ENCODE measurements at regions not wholly inside any gene's neighbourhood (a gene's known extent, or its start where the extent isn't known, plus 50 kb on each side); places are given as distances from the start of the nearest gene placed in this dataset.

DNA sequence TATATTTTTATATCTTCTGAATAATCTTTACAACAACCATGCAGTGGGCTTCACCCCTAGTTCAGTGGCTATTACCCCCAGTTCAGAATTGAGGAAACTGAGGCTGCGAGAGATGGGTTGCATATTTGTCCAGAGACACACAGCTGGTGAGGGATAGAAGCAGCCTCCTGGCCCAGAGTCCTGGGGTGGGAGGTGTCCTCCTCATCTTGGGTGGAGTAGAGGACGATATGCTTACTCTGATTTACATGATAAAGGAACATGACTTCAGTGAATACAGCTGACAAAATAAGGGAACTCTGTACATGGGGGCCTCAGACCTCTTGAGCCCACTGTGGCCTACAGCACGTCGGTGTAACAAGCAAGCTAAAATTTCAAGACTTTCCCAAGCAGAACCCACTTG lies 214.7 kb downstream of the FBXO15 start:
- DNase-seq (ENCODE audit: low read depth, low spot score) = no peak
- no peak overlapping the region for H3K4me3 ChIP-seq (ENCODE audit: low read length)

DNA sequence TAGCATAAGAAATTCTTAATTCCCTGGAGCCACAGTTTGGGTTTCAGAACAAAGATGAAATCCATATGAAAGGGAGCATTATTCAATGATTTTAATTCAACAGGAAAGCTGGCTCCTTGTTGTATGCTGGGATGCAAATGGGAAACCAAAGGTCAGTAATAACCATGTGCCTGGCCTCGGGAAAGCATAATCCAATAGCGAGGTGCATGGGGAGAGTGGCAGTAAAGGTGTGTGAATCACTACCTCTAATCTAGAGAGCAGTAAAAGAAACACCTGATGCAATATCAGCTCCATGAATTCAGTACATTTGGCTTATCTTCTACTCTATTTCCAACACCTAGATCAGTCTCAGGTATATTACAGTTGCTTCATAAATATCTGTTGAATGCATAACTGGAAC lies 220.1 kb downstream of the FBXO15 start:
- no peak for DNase-seq (ENCODE audit: low read depth, low spot score)
- no peak overlapping the region for H3K4me3 ChIP-seq (ENCODE audit: low read length)

DNA sequence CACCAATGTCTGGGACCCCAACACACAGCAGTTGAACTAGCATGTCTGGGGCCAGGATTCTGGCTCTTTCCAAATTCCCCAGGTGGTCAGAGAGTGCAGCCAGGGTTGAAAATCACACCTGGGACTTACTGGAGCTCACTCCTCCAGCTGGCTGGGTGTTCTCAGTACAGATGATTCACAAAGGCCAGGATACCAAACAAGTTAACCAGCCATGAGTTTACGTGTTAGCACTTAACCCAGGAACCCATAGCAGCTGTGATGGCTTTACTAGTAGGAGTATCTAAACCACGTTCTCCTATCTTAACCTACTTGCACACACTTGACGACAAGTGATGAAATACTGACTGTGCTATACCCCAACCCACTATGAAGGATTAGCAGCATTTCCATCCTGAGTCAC lies 222.8 kb downstream of the FBXO15 start:
- no peak overlapping the region for H3K4me3 ChIP-seq (ENCODE audit: low read length)
- DNase-seq (ENCODE audit: low read depth, low spot score) = no peak

DNA sequence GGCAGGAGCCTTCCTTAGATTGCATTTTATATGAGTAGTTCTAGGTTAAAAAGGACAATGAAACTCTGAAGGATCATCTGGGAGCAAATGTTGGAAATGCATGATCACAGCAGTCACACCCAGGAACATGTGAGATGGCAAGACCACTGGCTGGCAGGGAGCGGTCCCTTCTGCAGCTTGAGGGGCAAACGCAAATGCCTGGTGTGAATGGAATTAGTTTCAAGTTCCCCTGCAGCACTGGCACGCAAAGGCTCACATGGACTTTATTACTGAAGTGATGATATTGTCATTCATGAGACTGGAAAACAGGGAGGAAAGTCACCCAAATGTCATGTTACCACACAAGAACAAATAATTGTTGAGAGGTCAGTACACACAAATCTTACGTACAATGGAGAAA lies 223.3 kb downstream of the FBXO15 start:
- H3K4me3 ChIP-seq (ENCODE audit: low read length) = no peak overlapping the region
- DNase-seq (ENCODE audit: low read depth, low spot score) = no peak

DNA sequence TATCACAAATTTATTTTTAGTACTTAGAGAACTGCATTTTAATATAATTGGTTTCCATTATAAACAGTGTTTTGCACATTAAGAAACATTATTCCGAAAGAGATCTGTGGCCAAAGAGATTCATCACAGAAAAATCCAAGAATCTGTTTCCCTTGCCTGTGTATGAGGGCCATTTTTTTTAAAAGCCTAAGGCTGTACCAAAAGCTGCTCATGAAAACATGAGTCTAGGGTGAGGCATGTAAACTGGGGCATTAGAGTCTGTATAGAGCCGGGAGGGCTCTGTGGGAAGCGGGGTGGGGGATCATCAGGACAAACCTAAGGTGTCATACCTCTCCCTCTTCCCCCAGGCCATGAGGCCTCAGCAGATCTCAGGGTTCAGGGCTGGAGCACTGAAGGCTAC lies 223.8 kb downstream of the FBXO15 start:
- DNase-seq (ENCODE audit: low read depth, low spot score) = no peak
- no peak overlapping the region for H3K4me3 ChIP-seq (ENCODE audit: low read length)

DNA sequence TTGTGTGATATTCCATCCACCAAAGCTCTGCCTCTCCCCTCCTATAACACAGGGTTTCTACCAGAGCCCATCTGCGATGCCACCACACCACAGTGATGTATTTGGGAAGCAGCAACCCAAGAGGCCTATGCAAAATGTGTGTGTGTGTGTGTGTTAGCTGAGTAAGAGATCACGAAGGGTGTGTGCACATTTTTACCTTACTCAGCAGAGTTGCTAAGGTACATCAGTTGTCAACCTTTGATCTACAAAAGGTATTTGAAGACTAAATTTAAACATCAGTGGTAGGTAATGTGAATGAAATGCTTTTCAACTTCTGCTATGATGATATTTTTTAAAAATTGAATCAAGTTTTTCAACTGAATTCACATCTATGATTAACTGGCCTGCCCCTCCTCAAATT lies 227.6 kb downstream of the FBXO15 start:
- H3K4me3 ChIP-seq (ENCODE audit: low read length) = no peak overlapping the region
- DNase-seq (ENCODE audit: low read depth, low spot score) = no peak

DNA sequence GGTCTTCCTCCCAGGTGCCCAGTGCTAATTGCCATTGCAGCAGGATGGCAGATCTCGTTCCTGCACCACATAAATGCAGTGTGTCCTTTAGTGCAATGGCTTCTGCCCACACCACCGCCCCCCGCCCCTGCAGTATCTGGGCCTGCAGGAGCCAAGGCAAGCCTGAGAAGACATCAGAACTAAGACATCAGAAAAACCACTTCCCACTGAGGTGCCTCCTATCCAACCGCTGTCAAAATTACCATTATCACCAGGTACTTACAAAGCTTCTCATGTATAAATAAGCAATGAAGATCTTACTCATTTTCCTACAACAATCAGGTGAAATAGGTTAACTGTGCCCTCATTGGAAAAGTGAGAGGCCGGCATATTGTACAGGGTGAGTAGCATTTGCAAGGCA lies 228.8 kb downstream of the FBXO15 start:
- no peak overlapping the region for H3K4me3 ChIP-seq (ENCODE audit: low read length)
- peak; percentile 78 for DNase-seq (ENCODE audit: low read depth, low spot score)

DNA sequence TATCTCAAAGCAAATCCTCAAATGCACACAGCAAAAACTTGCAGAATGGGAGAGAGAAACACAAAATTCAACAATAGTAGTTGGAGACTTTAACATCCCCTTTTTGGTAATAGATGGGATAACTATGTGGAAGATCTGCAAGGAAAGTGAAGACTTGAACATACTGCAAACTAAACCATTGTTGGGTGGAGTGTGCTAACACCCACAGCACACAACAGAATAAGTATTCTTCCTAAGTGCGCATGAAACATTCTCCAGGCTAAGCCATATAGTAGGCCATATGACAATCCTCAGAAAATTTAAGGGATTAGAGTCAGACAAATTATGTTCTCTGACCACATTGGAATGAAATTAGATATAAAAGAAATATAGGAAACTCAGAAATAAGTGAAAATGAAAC lies 230.6 kb downstream of the FBXO15 start:
- H3K4me3 ChIP-seq (ENCODE audit: low read length) = no peak overlapping the region

DNA sequence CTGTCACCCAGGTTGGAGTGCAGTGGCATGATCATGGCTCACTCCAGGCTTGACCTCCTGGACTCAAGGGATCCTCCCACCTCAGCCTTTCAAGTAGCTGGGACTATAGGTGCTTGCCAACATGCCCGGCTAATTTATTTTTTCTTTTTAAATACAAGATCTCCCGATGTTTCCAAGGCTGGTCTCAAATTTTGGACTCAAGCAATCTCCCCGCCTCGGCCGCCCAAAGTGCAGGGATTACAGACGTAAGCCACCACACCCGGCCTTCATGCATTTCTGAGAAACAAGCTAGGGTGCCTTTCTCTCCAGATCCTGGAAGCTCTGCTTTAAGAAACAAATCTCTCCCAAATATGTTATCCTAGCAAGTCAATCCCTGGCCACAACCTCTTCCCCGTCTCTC lies 234.1 kb downstream of the FBXO15 start:
- no peak overlapping the region for H3K4me3 ChIP-seq (ENCODE audit: low read length)
- DNase-seq (ENCODE audit: low read depth, low spot score) = no peak

More for the DNA sequence above, 230.6 kb downstream of the FBXO15 start:
- DNase-seq (ENCODE audit: low read depth, low spot score) = no peak

DNA sequence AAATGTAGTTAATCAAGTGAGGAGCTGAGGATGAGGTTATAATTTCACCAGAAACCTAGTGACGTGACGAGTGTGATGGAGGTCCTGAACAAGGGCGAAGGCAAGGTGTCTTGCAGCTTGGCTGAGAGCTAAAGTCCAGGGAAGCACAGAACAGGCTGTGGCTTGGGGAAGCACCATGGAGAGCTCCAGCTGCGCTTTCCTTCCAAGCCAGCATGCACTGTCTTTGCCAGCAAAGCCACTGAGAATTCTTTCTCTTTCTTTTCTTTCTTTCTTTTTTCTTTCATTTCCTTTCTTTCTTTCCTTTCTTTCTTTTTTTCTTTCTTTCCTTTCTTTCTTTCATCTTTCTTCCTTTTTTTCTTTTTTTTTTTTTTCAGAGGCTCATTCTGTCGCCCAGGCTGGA lies 239.3 kb downstream of the FBXO15 start:
- no peak for DNase-seq (ENCODE audit: low read depth, low spot score)
- no peak overlapping the region for H3K4me3 ChIP-seq (ENCODE audit: low read length)

DNA sequence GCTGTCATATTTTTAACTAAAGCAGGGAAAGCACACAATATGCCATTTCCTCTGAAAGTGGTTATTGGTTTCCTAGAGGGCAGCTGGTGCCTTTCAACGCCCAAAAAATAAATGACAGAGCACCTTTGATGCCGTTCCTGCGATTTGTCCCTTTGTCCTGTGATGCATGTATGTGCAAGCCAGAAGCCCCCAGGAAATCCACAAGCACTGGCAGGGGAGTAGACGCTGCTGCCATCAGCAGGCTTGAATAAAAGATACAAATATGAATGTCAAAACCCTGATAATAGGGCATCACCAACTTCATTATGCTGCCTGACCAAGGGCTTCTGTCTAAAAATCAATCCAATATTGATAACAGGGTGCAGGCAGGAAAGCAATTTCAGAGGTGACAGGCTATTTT lies 246.1 kb downstream of the FBXO15 start:
- H3K4me3 ChIP-seq (ENCODE audit: low read length) = no peak overlapping the region
- DNase-seq (ENCODE audit: low read depth, low spot score) = no peak

DNA sequence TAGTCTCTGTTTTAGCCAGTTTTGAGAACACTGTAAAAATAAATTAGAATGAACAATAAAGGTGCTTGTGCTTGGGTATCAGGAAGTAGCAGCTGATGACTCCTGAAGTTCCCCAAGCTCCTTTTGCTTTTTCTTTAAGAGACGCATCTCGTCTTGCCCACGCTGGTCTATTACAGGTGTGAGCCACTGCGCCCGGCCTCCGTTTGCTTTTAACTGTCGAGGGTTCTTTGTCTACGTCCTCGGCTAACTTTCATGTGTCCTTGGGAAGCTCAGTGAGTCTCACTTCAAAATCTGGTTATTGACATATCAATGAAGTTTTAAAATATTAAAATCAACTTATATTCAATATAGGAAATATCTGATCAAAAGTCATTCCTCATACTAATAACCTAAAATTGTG lies 246.5 kb downstream of the FBXO15 start:
- no peak overlapping the region for H3K4me3 ChIP-seq (ENCODE audit: low read length)
- no peak for DNase-seq (ENCODE audit: low read depth, low spot score)

DNA sequence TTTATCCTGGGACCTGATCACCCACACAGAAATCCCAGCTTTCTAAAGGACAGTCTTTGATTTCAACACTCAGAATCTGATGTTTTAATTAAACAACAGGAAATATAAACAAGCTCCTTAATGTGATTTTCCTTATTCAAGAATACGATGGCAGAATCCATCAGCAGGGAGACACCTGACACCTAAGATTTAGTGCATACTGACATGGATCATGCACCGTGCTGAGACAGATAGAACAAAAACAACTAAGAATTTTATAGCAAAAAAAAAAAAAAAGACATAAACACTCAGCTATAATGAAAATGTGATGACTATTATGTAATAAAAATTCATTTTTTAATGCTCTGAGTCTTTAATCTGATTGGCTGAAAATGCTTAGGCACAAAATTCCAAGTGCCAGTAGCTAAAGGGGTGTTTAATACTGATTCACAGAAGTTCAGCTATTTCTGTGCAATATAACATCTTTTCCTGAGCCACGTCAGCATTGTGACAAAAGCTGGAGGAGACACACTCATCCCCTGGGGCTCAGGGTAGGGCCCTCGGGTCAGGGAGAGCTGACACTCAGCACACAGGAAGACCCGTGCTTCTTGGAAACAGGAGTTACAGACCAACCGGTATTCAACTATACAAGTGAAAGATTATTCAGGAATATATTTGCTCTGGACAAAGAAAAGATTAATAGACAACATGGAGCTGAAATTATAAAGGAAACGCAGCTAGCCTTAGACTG lies 247.4 kb downstream of the FBXO15 start:
- no peak overlapping the region for H3K4me3 ChIP-seq (ENCODE audit: low read length)
- DNase-seq (ENCODE audit: low read depth, low spot score) = no peak

DNA sequence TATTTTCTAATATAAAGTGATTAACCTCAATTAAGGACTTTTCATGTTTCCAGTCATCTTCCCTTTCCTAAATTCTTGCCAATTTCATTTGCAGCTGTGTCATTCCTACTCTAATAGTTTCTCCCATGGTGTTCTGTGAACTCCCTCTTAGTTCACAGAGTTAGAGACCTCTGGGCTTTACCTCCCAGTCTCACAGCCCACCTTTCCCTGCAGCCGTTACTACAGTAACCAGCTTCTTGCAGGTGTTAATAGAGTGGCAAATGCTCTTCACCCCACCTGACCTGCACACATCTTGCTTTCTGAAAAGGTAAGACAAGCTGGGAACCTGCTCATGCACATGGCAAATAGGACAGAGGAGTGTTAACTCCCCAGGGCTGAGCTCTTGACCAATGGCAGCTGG lies 250.1 kb downstream of the FBXO15 start:
- no peak overlapping the region for H3K4me3 ChIP-seq (ENCODE audit: low read length)
- no peak for DNase-seq (ENCODE audit: low read depth, low spot score)

DNA sequence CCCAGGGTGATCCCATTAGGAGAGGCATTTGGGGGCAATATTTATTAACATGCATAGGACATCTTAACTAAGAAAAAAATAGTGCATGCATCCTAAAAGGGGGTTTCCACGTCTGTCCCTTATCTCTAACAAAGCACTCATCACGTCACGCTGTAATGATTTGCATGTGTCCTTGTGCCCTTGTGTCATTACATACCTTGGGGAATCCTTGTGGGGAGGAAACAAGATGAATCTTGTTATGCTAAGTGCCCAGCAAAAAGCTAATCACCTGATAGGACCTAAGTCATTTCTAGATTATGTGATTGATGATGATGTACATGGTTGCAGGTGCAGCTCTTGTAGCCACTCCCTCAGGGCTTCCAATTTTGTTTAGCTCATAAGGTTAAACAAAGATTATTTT lies 250.9 kb downstream of the FBXO15 start:
- no peak for DNase-seq (ENCODE audit: low read depth, low spot score)
- no peak overlapping the region for H3K4me3 ChIP-seq (ENCODE audit: low read length)

DNA sequence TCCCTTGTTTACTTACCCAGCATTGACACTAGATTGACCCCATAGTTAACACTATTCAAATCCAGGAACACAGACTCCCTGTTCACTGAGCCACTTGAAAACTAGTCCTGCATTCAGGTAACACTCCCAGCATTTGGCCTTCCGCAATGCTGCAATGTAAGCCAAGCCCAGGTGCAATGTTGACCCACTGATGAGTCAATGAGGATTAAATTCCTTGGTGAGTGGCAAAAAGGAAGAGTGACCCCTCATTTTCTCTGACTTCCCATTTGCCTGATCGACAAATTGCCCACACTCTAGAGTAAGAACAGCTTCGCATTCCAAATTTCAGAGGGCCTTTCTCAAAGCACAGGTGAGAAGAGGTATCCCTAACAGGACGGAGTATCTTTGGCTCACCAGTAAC lies 251.9 kb downstream of the FBXO15 start:
- no peak overlapping the region for H3K4me3 ChIP-seq (ENCODE audit: low read length)
- no peak for DNase-seq (ENCODE audit: low read depth, low spot score)

DNA sequence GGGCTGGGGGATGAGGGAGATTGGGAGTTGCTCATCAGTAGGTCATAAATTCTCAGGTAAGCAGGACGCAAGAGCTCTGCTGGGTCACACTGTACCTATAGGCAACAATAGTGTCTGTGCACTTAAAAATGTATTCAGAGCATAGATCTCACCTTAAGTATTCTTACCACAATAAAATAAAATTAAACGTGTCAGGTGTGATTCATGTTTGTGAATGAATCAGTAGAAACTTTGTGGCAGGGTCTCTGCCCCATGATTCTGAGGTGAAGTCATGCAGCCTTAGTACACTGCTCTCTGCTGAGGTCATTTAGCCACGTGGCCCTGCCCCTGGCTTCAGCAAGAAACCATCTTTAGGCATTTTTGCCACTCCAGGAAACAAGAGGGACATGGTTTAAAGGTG lies 253.8 kb downstream of the FBXO15 start:
- no peak for DNase-seq (ENCODE audit: low read depth, low spot score)

DNA sequence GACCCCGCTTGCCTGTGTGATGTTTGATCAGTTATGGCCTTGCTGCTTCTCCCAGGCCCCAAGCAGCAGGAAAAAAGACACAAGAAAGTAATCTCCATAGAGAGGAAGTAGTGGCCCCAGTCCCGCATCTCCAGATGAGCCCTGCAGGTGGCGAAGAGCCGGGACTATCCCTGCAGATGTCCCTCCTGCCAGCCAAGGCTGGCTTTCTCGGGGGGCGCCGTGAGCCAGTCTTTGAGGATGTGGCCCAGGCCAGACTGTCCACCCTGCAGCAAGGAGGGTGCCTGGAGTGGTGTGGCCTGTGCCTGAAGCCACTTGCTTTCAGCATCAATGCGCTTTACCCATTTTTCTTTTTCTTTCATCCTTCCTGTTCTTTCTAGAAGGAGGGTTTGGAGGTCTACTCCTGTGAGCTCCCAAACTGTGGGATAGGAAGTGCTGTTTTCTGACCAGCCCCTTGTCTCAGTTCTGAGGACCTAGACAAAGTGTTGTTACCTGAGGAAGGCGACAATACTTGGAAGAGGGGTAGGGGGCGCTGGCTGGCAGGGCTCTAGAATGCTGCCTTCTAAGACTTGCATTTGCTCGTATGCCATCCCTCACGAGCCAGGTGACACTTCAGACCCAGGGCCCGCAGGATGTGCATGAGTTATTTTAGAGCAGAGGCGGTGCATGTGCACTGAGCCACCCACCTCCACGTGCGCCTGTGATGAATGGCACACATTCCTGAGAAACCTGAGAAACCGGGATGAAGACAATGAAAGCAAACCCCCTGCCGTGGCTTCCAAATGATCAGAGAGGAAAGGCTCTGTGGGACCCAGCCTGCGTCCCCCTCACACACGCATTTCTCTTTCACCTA lies 255.8 kb downstream of the FBXO15 start:
- no peak for DNase-seq (ENCODE audit: low read depth, low spot score)

More for the DNA sequence above, 253.8 kb downstream of the FBXO15 start:
- H3K4me3 ChIP-seq (ENCODE audit: low read length) = no peak overlapping the region

DNA sequence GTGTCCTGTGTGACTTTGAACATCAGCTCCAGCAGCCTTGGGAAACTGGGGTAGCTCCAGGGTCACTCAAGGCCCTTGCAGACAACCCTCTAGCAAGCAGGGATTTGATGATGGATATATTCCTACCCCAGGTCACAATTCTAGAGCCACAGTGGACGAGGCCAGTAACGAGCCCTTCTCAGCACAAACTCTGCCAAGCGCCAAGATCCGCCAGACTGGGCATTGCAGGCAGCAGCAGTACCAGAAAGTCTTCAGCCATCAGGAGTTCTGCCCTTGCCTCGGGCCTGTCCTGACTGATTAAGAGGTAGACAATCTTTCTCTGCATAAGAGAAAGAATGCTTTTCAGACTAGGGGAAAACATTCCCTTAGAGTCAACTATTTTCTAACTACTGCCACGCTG lies 259.1 kb downstream of the FBXO15 start:
- DNase-seq (ENCODE audit: low read depth, low spot score) = no peak

More for the DNA sequence above, 255.8 kb downstream of the FBXO15 start:
- H3K4me3 ChIP-seq (ENCODE audit: low read length) = no peak overlapping the region

DNA sequence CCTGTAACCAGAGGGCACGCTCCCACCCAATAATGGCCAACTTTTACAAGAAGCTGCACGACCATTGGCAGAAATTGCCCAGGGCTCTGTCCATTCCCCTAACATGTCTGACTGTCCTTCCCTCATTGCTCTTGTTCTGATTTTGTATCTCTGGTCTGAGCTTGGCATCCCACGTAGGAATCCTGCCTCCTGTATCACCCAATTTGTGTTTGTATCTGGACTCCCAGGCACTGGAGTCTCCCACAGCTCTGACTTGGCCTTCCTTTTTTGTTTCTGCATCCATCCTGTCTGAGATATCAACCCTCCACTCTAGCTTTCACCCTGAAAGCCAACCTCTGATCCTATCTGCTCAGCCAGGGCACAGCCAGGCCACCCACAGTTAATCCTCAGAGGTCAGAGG lies 259.8 kb downstream of the FBXO15 start:
- DNase-seq (ENCODE audit: low read depth, low spot score) = no peak

More for the DNA sequence above, 259.1 kb downstream of the FBXO15 start:
- H3K4me3 ChIP-seq (ENCODE audit: low read length) = no peak overlapping the region

DNA sequence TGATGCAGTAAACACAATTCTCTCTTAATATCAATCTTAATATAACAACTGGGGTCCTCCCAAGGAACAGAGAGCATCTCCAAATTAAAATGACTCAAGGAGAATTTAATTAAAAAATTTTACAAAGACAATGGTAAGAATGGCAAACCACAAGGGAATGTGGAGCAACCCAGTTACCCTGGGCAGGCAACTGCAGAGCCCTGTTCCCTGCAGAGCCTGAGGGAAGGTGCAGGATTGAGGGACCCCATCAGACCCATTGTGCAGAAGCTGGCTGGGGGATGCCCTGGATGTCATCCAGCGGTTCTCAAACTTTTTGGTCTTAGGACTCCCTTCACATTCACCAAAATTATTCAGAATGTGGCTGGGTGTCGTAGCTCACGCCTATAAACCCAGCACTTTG lies 262.8 kb downstream of the FBXO15 start:
- no peak for DNase-seq (ENCODE audit: low read depth, low spot score)
- H3K4me3 ChIP-seq (ENCODE audit: low read length) = no peak overlapping the region

More for the DNA sequence above, 259.8 kb downstream of the FBXO15 start:
- no peak overlapping the region for H3K4me3 ChIP-seq (ENCODE audit: low read length)

All from Jurkat, Clone E6-1 (cell line).